Stomach (tissue), 8 donors: ENCODE measurements at regions not wholly inside any gene's neighbourhood (a gene's known extent, or its start where the extent isn't known, plus 50 kb on each side); places are given as distances from the start of the nearest gene placed in this dataset.

Experiments
- DNase-seq, 2 donors: peaks; one replicate each; pipeline versions ENCODE4 v3.0.0 to v3.0.0-alpha.2; 2013 to 2019
- H3K27ac ChIP-seq, 5 donors: fragments of 200-600 bp in 4 of 5; sonication (generic) in 4 of 5; one replicate each; pipeline ENCODE4 v1.5.1; 2013 to 2019; ENCODE audit warnings: mild to moderate bottlenecking in 1 of 5, moderate library complexity in 1 of 5
- H3K27me3 ChIP-seq, 3 donors: fragments of 200-600 bp; sonication (generic); one replicate each; pipeline ENCODE4 v1.5.1; 2017 to 2019; ENCODE audit warnings: mixed run types in 1 of 3
- H3K36me3 ChIP-seq, 4 donors: fragments of 200-600 bp; sonication (generic); 1 replicate in 3 of 4; 2 replicates in 1 of 4; pipeline ENCODE4 v1.5.1; 2016 to 2019
- H3K4me1 ChIP-seq, 4 donors: fragments of 200-600 bp; sonication (generic); one replicate each; pipeline ENCODE4 v1.5.1; 2016 to 2019
- H3K4me3 ChIP-seq, 4 donors: fragments of 200-600 bp; sonication (generic) in 3 of 4; one replicate each; pipeline ENCODE4 v1.5.1; 2016 to 2019; ENCODE audit warnings: mild to moderate bottlenecking in 1 of 4
- H3K9me3 ChIP-seq, 4 donors: fragments of 200-600 bp; sonication (generic); one replicate each; pipeline ENCODE4 v1.5.1; 2016 to 2019
- CTCF ChIP-seq, 7 experiments: fragments of 450-650 bp in 4 of 7; fragments of 200-600 bp in 3 of 7; sonication (generic) in 3 of 7; IDR thresholded peaks; one replicate each; pipeline ENCODE4 v1.5.1; 2016 to 2019; ENCODE audit warnings: antibody characterized with exemption in 7 of 7, control low read depth in 2 of 7, mild to moderate bottlenecking in 1 of 7
- EP300 ChIP-seq: sonication (generic); formaldehyde crosslinking; IDR thresholded peaks from one replicate; pipeline ENCODE4 v1.6.1; 2017; ENCODE audit warnings: antibody characterized with exemption
- POLR2A ChIP-seq, 4 donors: fragments of 450-650 bp; IDR thresholded peaks; one replicate each; pipeline ENCODE4 v1.6.1; 2016; ENCODE audit warnings: antibody characterized with exemption in 4 of 4, control low read depth in 2 of 4, mild to moderate bottlenecking in 1 of 4, moderate library complexity in 1 of 4
- POLR2AphosphoS5 ChIP-seq, 3 donors: sonication (generic); formaldehyde crosslinking; IDR thresholded peaks; one replicate each; pipeline ENCODE4 v1.6.1; 2016; ENCODE audit warnings: antibody characterized with exemption in 3 of 3
- WGBS, 5 donors: extraction: QIAGEN DNeasy Blood & Tissue Kit in 3 of 5; methylation state at CpG; one replicate each; pipeline versions ENCODE4 v1.1.5 to v1.1.7; 2013 to 2018; 5-methylcytosine and 5-hydroxymethylcytosine counted together
- intact Hi-C: fragments of 100-400 bp; cut with DNase I; formaldehyde crosslinking; loops from one replicate; pipeline ENCODE4 v1.15.1; 2023; ENCODE audit warnings: low total_unique reads
- donor health status: healthy with polysubstance abuse.
- donor health status: Bipolar disorder and iron deficiency.
- donor health status: healthy.

DNA sequence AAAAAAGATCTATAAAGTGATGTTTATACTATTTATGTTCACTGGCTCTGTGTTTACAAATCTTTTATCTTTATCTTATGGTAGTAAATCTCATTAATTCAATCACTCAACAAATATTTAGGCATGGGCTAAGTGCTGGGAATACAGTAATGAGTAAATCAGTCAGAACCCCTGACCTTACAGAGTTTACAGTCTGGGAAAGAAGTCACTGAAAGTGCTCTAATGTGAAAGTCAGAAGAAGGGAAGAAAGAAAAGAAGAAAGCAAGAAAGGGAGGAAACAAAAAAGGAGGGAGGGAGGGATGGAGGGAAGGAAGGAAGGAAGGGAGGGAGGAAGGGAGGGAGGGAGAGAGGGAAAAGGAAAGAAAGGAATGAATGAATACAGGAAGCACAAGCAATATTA is 96.8 kb upstream of the SOX2 start:
- Histone ChIP-seq H3K27ac (no peak overlapping the region), H3K27me3 (no peaks in the 10 kb centered on the region), H3K4me1 (no peaks in the 10 kb centered on the region), H3K9me3 (no peaks in the 10 kb centered on the region), H3K4me3 (no peak overlapping the region), H3K36me3 (no peaks in the 10 kb centered on the region)
- no peak for DNase-seq
- TF ChIP-seq CTCF (IDR thresholded peaks at IDR 0.05) = no peak
- TF ChIP-seq POLR2A (IDR thresholded peaks at IDR 0.05) = no peak
- TF ChIP-seq EP300 = no peak
- TF ChIP-seq POLR2AphosphoS5 (IDR thresholded peaks at IDR 0.05) = no peak
- intact Hi-C loops = no loop called here

DNA sequence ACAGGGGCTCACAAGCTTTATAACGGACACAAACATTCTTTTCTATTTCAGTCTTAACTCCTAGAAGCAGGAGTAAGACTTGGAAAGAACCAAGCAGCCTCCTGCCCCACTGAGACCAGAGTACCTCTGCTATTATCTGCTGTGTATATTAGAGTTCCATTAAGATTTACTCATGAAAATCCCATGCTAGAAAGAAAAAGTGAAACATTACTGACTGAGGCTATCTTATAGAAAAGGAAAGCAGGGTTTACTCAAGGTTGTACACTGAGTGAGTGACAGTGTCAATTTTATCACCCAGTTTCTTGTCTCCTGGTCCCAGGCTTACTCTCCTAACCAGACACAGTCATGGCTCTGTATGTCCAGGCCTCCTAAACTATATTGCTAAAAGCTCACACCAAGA is 97.9 kb upstream of the SOX2 start:
- no peaks in the 10 kb centered on the region for H3K9me3 ChIP-seq
- DNase-seq = no peak
- H3K27me3 ChIP-seq = no peaks in the 10 kb centered on the region
- H3K27ac ChIP-seq = no peak overlapping the region
- WGBS, 5 donors = 50 to 75% (median 67%) methylated on average over 1 of the region's 1 CpG
- no peaks in the 10 kb centered on the region for H3K36me3 ChIP-seq
- no peaks in the 10 kb centered on the region for H3K4me1 ChIP-seq
- TF ChIP-seq POLR2A (IDR thresholded peaks at IDR 0.05) (no peak), CTCF (IDR thresholded peaks at IDR 0.05) (no peak), POLR2AphosphoS5 (IDR thresholded peaks at IDR 0.05) (no peak), EP300 (no peak)
- intact Hi-C loops = no loop called here
- no peak overlapping the region for H3K4me3 ChIP-seq

- no peaks in the 10 kb centered on the region for H3K4me1 ChIP-seq
- DNase-seq = no peak
- no peak overlapping the region for H3K4me3 ChIP-seq
- no peaks in the 10 kb centered on the region for H3K36me3 ChIP-seq
- no peaks in the 10 kb centered on the region for H3K9me3 ChIP-seq
- no peak overlapping the region for H3K27ac ChIP-seq
- intact Hi-C loops = no loop called here
- no peaks in the 10 kb centered on the region for H3K27me3 ChIP-seq
- TF ChIP-seq EP300 (no peak), POLR2A (IDR thresholded peaks at IDR 0.05) (no peak), POLR2AphosphoS5 (IDR thresholded peaks at IDR 0.05) (no peak), CTCF (IDR thresholded peaks at IDR 0.05) (no peak)
- 46 to 73% (median 70%) methylated on average over 1 of the region's 1 CpG for WGBS, 5 donors
Measured at GRCh38 chr3:181613191-181613590, 98.5 kb upstream of the SOX2 start.

DNA sequence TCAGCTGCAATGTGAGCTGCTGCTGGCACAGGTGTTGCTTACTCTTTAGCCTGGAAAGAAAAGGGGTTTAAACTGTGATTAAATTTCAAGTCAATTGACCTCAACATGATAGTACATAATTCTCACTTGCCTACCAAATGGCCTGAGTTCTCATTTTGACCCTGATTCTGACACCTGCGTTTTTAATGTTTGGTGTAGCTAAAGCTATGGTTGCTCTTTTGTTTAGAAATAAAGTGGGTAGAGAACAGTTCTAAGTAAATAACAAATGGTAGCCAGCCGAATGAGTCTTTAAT is 100.8 kb upstream of the SOX2 start:
- no peak for TF ChIP-seq POLR2A (IDR thresholded peaks at IDR 0.05)
- no peak for TF ChIP-seq CTCF (IDR thresholded peaks at IDR 0.05)
- Histone ChIP-seq H3K9me3 (no peaks in the 10 kb centered on the region), H3K36me3 (no peaks in the 10 kb centered on the region), H3K4me3 (no peak overlapping the region), H3K4me1 (no peaks in the 10 kb centered on the region), H3K27ac (no peak overlapping the region), H3K27me3 (no peaks in the 10 kb centered on the region)
- WGBS, 5 donors = 34 to 59% (median 46%) methylated on average over 2 of the region's 2 CpGs
- no peak for DNase-seq
- intact Hi-C loops = no loop called here
